Keratinocyte (primary cell): ENCODE measurements at regions not wholly inside any gene's neighbourhood (a gene's known extent, or its start where the extent isn't known, plus 50 kb on each side); places are given as distances from the start of the nearest gene placed in this dataset.

Experiments used
- CTCF ChIP-seq, 3 experiments: IDR thresholded peaks in 1 of 3; conservative IDR thresholded peaks in 1 of 3; optimal IDR thresholded peaks in 1 of 3; 2 replicates in 2 of 3; 3 replicates in 1 of 3; pipeline versions ENCODE3 to v1.5.1; 2011; ENCODE audit warnings: low read length in 3 of 3, mild to moderate bottlenecking in 3 of 3, moderate library complexity in 2 of 3, control low read depth in 1 of 3, inconsistent platforms in 1 of 3; ENCODE audit not compliant: insufficient read depth in 2 of 3; ENCODE audit errors: extremely low read depth in 1 of 3
- EZH2 ChIP-seq: IDR thresholded peaks from one replicate; pipeline ENCODE4 v1.6.1; 2012; ENCODE audit warnings: inconsistent platforms, mild to moderate bottlenecking, low read length, moderate library complexity

- TF ChIP-seq EZH2 (no peak), CTCF (optimal IDR thresholded peaks at IDR 0.05 in 1 of 3, IDR thresholded peaks at IDR 0.05 in 1 of 3, conservative IDR thresholded peaks at IDR 0.05 in 1 of 3; ENCODE audit: extremely low read depth in 1 of 3, insufficient read depth in 2 of 3, low read length in 3 of 3) (no peak)
Observed at GRCh38 chr14:40757376-40757950, 849.2 kb upstream of the LRFN5 start.
